ENCODE measurements at regions not wholly inside any gene's neighbourhood (a gene's known extent, or its start where the extent isn't known, plus 50 kb on each side); places are given as distances from the start of the nearest gene placed in this dataset.

GRCh38 chr1:22350924-22351767 lies 100.5 kb upstream of the ZBTB40 start:
- Histone ChIP-seq H3K36me3 (no peaks in the 10 kb centered on the region), H3K4me1 (peaks cover 19% of the 10 kb centered on the region), H3K9me3 (no peaks in the 10 kb centered on the region), H3K4me3 (ENCODE audit: low read depth, low read length) (no peak overlapping the region), H3K27me3 (no peaks in the 10 kb centered on the region)
- TF ChIP-seq CTCF (IDR thresholded peaks at IDR 0.05; ENCODE audit: low read depth, low read length) = no peak
- DNase-seq = no peak

DNA sequence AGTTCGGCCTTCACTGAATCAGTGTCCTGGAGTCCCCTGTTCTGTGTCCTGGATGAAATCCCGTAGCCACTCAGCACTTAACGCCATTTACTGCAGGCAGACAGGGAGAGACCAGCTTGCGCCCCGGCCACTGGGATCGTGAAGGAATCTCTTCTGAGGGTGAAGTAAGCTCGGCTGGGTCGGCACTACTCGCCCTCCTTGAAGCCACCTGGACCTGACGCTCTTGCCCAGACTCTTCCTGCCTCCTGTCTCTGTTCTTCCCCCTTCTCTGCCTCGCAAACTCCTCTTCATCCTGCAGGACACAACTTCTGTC lies 99.9 kb upstream of the ZBTB40 start:
- H3K36me3 ChIP-seq = no peaks in the 10 kb centered on the region
- no peaks in the 10 kb centered on the region for H3K9me3 ChIP-seq
- no peaks in the 10 kb centered on the region for H3K27me3 ChIP-seq
- H3K4me3 ChIP-seq (ENCODE audit: low read depth, low read length) = no peak overlapping the region
- peaks cover 19% of the 10 kb centered on the region for H3K4me1 ChIP-seq
- no peak for DNase-seq
- no peak for TF ChIP-seq CTCF (IDR thresholded peaks at IDR 0.05; ENCODE audit: low read depth, low read length)

DNA sequence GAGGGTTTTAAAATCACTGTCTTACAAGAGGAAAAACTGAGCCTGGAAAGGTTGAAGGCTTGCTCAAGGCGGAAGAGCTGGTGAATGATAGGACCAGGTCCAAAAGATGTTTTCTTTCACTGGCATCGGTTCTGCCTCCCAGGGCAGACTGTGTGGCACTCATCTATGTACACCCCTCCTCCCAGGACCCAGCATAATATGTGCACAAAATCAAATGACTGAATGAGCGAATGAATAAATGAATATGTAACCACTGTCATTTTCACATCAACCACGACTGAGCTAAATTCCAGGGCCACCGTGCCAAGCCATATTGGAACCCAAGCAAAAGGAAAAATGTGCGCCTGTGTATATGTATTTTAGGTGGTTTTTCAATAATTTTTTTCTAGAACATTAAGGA lies 99.3 kb upstream of the ZBTB40 start:
- Histone ChIP-seq H3K27me3 (no peaks in the 10 kb centered on the region), H3K4me3 (ENCODE audit: low read depth, low read length) (no peak overlapping the region)

DNA sequence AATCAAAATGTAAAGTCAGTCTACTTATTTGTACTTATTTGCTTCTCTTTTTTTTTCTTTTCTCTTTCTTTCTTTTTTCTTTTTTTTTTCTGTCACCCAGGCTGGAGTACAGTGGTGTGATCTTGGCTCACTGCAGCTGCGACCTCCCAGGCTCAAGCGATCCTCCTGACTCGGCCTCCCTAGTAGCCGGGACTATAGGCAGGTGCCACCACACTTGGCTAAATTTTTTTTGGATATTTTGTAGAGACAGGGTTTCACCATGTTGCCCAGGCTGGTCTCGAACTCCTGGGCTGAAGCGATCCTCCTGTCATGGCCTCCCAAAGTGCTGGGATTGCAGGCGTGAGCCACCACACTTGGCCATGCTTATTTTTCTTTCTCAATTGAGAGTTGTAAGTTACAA lies 98.8 kb upstream of the ZBTB40 start:
- TF ChIP-seq CTCF (IDR thresholded peaks at IDR 0.05; ENCODE audit: low read depth, low read length) = no peak
- Histone ChIP-seq H3K4me1 (peaks cover 19% of the 10 kb centered on the region), H3K27me3 (no peaks in the 10 kb centered on the region), H3K4me3 (ENCODE audit: low read depth, low read length) (no peak overlapping the region), H3K36me3 (no peaks in the 10 kb centered on the region), H3K9me3 (no peaks in the 10 kb centered on the region)
- no peak for DNase-seq

More for the DNA sequence above, 99.3 kb upstream of the ZBTB40 start:
- no peak for TF ChIP-seq CTCF (IDR thresholded peaks at IDR 0.05; ENCODE audit: low read depth, low read length)
- H3K36me3 ChIP-seq = no peaks in the 10 kb centered on the region
- H3K9me3 ChIP-seq = no peaks in the 10 kb centered on the region
- DNase-seq = no peak
- H3K4me1 ChIP-seq = peaks cover 19% of the 10 kb centered on the region

DNA sequence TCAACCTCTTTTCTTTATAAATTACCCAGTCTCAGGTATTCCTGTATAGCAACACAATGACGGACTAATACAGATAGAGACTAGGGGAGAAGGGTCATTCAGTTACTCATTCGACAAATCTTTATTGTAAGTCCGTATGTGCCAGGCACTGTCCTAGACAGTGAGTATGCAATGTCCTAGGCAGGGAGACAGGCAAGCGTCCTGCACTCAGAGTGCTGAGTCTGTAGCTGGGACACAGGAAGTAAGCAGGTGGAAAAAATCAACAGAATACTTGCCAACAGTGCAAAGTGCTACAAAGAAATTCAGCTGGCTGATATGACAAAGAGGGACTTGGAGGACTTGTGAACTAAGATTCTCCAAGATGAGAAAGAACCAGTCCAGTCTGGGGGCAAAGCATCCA lies 92.2 kb upstream of the ZBTB40 start:
- no peak for TF ChIP-seq CTCF (IDR thresholded peaks at IDR 0.05; ENCODE audit: low read depth, low read length)
- Histone ChIP-seq H3K36me3 (no peaks in the 10 kb centered on the region), H3K4me3 (ENCODE audit: low read depth, low read length) (no peak overlapping the region), H3K9me3 (no peaks in the 10 kb centered on the region), H3K27me3 (no peaks in the 10 kb centered on the region), H3K4me1 (peaks cover 8% of the 10 kb centered on the region)
- DNase-seq = no peak

DNA sequence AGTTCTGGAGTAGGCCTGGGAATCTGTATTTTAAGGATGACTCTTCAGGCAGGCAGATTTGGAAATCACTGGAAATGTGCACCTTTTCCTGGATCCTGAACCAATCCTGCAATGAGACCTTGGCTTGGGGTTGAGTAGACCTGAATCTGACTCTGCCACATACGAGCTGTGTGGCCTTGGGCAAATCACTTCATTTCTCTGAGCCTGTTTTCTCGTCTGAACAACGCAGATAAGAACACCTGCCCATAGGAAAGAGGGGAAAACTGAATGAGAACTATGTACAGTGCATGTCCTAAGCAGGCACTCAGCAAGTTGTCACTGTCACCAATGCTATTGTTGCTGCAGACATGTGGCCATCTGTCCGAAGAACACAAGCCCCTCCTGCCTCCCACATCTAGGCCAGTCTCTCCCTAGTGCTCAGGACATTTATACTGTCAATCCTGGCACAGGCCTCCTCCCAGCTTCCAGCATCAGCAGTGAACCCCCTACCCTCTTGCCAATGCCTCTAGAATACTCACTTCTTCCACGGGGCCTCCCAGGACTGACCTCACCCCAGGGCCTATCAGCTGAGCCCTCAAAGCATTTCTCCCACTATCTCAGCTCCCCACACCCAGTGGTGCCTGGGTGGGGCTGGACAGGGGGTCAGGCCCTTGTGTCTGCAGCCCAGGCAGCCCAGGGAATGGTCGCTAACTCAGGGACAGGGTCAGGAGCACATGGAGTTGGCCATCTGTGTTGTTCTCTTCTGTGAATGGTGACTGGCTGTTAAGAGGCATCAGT lies 88.8 kb upstream of the ZBTB40 start:
- no peak for DNase-seq
- H3K4me1 ChIP-seq = peaks cover 13% of the 10 kb centered on the region
- no peaks in the 10 kb centered on the region for H3K9me3 ChIP-seq
- TF ChIP-seq CTCF (IDR thresholded peaks at IDR 0.05; ENCODE audit: low read depth, low read length) = no peak
- H3K27me3 ChIP-seq = no peaks in the 10 kb centered on the region
- no peaks in the 10 kb centered on the region for H3K36me3 ChIP-seq
- H3K4me3 ChIP-seq (ENCODE audit: low read depth, low read length) = no peak overlapping the region; the same call in 1 of the 2 replicates

All from BE2C (cell line).